Liver (tissue), 3 donors: ENCODE measurements at regions not wholly inside any gene's neighbourhood (a gene's known extent, or its start where the extent isn't known, plus 50 kb on each side); places are given as distances from the start of the nearest gene placed in this dataset.

Source experiments
- ATF3 ChIP-seq: IDR thresholded peaks from 2 replicates; pipeline ENCODE4 v1.6.1; 2016; ENCODE audit warnings: antibody characterized with exemption
- CTCF ChIP-seq: fragments of 150-350 bp; IDR thresholded peaks from 2 replicates; pipeline ENCODE4 v1.5.1; 2017; ENCODE audit warnings: improper control_type of control experiment, low read depth, low read length; ENCODE audit not compliant: missing input control
- EGR1 ChIP-seq, 2 donors: IDR thresholded peaks; 2 replicates each; pipeline ENCODE4 v1.6.1; 2016 to 2018; ENCODE audit warnings: antibody characterized with exemption in 2 of 2, low read depth in 2 of 2
- FOXA1 ChIP-seq: IDR thresholded peaks from 2 replicates; pipeline ENCODE4 v1.6.1; 2016; ENCODE audit warnings: antibody characterized with exemption
- MAX ChIP-seq: IDR thresholded peaks from 2 replicates; pipeline ENCODE4 v1.6.1; 2016; ENCODE audit warnings: antibody characterized with exemption
- NR2F2 ChIP-seq: IDR thresholded peaks from 2 replicates; pipeline ENCODE4 v1.6.1; 2016; ENCODE audit warnings: antibody characterized with exemption
- RAD21 ChIP-seq, 2 donors: IDR thresholded peaks; 2 replicates each; pipeline ENCODE4 v1.6.1; 2016; ENCODE audit warnings: antibody characterized with exemption in 2 of 2, mild to moderate bottlenecking in 2 of 2
- REST ChIP-seq: IDR thresholded peaks from 2 replicates; pipeline ENCODE4 v1.6.1; 2016; ENCODE audit warnings: antibody characterized with exemption, mild to moderate bottlenecking
- YY1 ChIP-seq: IDR thresholded peaks from 2 replicates; pipeline ENCODE4 v1.6.1; 2016; ENCODE audit warnings: antibody characterized with exemption, mild to moderate bottlenecking
- donor health status: healthy.
- donor health status: healthy.

- no peak for TF ChIP-seq REST
- TF ChIP-seq CTCF = no peak
- no peak for TF ChIP-seq MAX
- no peak for TF ChIP-seq FOXA1
- no peak for TF ChIP-seq RAD21 (IDR thresholded peaks at IDR 0.05)
- TF ChIP-seq ATF3 = no peak
- no peak for TF ChIP-seq NR2F2
- TF ChIP-seq EGR1 (IDR thresholded peaks at IDR 0.05; ENCODE audit: low read depth in 2 of 2) = no peak
- TF ChIP-seq YY1 = no peak
Observed at GRCh38 chr18:53819671-53820070, 404.8 kb downstream of the MBD2 start.
